NCI-H460 (cell line): ENCODE measurements at regions not wholly inside any gene's neighbourhood (a gene's known extent, or its start where the extent isn't known, plus 50 kb on each side); places are given as distances from the start of the nearest gene placed in this dataset.
A peak's percentile ranks its signal among the peaks of the same experiment; 100 is the strongest.
"Not testable (repeated sequence)": the region's sequence is repeated elsewhere in the genome, so short reads cannot be mapped to it uniquely, and the experiment has no call there.

Source experiments
- DNase-seq: peaks from one replicate; pipeline ENCODE4 v3.0.0-alpha.2; 2016; ENCODE audit warnings: low read depth; ENCODE audit errors: extremely low read depth

DNA sequence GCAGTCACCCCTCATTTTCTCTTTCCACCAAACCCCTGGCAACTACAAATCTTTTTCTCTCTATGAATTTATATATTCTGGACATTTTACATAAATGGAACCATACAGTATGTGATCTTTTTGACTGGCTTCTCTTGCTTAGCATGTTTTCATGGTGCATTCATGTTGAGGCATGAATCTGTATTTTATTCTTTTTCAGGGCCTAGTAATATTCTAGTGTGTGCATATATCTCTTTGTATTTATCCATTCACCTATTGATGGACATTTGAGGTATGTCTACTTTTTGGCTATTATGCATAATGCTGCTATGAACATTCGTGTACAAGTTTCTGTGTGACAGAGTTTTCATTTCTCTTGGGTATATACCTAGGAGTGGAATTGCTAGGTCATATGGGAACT, 78.2 kb downstream of the HACD1 start:
- no peak for DNase-seq

DNA sequence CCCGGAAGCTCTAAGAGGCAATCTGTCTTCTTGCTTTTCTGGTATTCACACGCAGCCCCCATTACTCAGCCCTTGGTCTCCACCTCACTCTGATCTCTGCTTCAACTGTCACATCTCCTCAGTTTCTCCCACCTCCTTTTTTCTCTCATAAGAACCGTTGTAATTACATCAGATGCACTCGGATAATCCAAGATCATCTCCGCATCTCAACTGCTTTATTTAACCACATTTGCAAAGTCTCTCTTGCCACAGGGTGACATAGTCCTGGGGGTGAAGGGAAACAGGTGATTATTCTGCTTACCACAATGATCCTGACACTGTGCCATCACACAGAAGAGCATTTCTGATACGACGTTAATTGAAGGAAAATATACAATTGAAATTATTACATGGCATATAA, 79.9 kb downstream of the HACD1 start:
- no peak for DNase-seq

DNA sequence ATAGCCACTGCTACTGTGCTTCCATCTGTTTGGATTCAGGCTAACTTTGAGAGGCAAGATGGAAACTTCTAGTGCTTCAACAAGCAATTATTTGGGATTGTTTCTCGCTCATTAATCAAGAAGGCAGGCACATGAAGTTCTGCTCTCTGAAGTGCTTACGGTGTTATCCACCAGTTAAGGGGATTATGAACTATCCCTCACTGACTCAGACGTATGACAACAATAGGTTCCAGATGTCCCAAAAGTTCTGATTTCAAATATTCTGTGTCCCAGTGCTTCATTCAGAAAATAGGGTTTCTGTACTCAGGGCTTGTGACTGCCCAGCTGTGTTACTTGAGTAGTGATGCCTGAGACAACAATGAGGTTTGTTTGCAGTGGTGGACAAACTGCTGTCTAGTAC, 81.0 kb downstream of the HACD1 start:
- DNase-seq: no peak

DNA sequence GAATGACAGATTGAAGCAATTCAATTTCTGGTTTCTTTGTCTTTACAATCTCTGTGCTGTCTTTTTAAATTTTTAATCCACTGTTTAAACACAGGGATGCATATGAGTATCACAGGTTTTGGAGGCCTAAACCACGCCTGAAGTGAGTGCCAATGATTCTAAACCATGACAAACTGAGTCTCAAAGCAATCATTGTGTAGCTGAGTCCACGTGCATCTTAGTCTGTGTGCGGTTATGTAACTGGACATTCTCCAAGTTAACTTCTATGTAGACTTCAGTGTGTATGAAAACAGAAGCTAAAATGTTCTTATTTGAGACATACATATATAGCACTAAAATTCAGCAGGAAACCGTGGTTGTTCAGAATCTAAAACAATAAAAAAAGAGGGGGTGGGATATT, 79.3 kb upstream of the ST8SIA6 start:
- DNase-seq: no peak

DNA sequence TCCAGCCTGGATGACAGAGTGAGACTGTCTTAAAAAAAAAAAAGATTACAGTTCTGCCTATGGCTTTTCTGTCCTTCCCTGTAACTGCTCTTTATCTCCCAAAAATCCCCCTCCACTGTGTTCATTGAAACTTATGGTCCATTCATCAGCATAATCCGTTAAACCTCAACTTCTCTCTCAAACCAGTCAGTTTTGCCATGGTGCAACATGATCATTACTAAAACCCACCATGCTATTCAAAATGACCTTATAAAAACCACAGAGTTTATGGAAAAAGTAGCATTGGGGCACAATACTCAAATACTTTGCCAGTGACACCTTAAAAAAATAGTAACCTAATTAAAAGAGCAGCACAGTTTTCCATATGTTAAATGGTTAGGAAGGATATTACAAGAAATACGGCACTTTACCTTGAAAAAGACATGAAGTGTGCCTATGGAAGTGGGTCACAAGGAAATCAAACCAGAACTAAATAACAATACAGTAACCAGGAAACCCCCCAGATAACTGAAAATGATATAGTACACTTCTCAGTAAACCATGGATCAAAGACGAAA, 74.0 kb upstream of the ST8SIA6 start:
- DNase-seq: no peak

DNA sequence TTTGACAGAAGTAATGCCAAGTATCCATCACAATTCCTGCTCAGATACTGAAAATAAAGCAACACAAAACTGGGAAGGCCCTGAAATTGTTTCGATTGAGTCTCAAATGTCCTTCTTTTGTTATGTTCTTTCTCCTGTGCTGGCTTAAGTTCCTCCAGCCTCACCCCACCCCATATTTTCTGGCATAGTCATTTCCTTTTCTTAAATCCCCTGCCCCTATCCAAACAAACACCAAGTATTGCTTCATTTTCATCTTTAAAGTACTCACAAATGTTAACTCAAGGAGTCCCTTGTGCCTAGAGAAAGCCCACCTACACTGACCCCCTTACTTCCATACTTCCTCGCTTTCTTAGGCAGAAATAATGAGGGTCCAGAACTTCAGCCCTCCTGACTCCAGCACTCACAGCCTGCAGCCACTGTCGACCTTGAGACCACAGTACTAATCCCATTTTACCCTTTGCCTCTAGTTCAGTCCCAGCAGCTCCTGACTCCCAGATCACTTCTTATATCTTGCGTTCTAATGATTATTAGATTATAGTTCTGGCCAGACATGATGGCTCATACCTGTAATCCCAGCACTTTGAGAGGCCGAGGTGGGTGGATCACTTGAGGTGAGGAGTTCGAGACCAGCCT, 73.2 kb upstream of the ST8SIA6 start:
- peak; percentile 34 for DNase-seq

DNA sequence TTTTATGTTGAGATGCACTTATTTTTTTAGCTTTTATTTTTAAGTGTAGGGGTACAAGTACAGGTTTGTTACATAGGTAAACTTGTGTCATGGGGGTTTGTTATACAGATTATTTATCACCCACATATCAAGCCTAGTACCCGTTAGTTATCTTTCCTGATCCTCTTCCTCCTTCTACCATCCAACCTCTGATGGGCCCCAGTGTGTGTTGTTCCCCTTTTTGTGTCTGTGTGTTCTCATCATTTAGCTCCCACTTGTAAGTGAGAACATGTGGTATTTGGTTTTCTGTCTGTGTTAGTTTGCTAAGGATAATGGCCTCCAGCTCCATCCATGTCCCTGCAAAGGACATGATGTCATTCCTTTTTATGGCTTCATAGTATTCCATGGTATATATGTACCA, 72.2 kb upstream of the ST8SIA6 start:
- DNase-seq: not testable (repeated sequence)

DNA sequence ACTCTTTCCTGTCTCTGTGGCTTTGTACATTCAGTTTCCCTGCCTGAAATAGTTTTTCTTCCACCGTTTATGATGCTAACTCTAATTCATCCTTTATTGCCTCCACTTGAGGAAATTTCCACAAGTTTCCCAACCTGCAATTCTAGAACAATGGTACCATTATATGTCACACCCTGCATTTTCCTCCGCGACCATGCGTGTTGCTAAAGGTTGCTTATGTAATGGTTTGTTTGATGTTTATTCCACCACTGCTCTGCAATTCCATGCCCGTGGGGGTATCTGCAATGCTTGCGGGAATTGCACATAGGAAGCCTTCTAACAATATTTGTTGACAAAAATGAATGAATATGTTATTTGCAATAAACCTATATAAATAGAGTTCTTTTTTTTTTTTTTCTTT, 69.5 kb upstream of the ST8SIA6 start:
- DNase-seq: no peak

DNA sequence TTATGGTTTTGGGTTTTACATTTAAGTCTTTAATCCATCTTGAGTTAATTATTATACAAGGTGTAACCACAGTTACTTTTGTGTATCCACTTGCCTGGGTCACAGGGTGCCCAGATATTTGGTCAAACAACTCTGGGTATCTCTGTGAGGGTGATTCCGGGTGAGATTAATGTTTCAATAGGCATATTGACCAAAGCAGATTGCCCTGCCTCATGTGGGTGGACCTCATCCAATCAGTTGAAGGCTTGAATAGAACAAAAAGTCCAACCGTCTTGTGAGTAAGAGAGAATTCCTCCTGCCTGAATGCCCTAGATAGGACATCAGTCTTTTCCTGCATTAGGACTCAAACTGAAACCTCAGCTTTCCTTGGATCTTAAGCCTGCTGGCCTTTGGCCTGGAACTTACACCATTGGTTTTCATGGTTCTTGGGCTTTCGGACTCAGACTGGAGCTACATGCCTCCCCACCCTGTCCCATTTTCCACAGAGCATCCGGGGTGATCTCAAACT, 68.9 kb upstream of the ST8SIA6 start:
- DNase-seq: no peak

DNA sequence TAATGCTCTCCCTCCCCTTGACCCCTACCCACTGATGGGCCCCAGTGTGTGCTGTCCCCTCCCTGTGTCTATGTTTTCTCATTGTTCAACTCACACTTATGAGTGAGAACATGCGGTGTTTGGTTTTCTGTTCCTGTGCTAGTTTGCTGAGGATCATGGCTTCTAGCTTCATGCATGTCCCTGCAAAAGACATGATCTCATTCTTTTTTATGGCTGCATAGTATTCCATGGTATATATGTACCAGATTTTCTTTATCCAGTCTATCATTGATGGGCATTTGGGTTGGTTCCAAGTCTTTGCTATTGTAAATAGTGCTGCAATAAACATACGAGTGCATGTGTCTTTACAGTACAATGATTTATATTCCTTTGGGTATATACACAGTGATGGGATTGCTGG, 67.9 kb upstream of the ST8SIA6 start:
- not testable (repeated sequence) for DNase-seq

DNA sequence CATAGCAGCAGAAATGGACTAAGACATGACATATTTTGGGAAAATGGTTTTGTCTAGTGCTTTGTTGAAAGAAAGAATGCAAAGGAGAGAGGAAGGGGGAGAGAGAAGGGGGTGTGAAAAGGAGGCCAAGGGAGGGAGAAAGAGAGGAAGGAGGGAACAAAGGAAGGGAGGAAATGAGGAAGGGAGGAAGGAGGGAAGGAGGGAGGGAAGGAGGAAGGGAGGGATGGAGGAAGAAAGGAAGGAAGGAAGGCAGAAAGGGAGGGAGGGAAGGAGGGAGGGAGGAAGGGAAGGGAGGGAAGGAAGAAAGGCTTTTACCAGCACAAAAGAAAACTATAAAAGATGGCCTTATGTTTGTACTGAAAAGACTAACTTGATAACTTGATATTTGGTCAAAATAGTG, 65.1 kb upstream of the ST8SIA6 start:
- DNase-seq: no peak

DNA sequence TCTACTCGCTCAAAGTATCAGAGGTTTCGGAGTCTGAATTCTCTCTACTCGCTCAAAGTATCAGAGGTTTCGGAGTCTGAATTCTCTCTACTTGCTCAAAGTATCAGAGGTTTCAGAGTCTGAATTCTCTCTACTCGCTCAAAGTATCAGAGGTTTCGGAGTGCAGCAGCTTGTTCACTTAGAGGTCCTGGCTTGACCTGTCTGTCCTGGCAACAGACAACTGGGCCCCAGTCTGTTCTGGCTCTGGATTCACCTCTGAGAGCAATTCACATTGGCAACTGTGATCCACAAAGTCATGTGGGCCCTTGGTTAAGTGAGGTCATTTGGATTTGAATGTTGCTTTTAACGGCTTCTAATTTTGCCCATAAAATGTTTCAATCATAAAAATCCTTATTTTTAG, 63.9 kb upstream of the ST8SIA6 start:
- no peak for DNase-seq

DNA sequence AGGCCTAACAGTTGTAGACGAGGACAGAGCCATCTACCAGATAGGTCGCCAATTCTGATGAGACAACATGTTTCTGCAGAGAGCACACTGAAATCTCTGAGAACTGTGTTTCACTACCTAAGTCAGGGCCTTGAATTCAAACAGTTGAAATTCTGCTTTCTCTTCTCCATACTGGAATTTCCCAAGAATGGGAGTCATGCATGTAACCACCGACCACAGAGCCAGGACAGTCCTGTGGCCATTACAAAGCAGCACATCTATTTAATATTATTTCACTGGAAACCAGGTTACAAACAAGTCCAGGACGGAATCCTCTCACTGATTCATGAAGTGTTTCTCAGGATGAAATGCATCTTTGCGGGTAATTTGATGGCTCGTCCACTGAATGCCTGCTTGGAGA, 62.0 kb upstream of the ST8SIA6 start:
- no peak for DNase-seq

DNA sequence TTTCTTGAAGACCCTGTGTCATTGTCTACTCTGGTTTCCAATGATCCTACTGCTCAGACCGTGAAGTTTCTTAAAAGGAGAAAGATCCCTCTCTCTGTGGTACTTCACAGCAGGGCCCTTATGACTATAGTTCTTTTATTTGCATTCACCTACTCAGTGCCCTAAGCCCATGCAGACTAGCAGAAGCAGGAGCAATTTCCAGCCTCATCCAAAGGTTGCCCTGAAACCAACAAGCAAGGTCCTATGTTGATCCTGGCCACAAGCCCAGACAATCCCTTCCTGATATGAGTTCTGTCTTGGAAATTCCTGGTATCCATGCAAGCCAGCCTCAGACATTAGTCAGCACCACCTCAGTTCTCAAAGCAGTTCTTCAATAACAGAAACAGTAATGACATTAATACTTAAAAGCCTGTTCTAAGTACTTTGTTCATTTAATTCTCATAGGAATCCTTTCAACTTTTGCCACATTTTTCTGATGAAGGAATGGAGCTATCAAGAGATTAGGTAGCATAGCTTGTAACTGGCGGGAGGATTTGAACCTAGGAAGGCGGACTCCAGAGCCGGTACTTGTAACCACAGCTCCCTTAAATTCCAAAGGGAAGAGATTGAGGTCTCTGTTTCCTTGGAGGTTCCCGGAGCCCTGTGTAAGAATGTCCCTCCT, 58.1 kb upstream of the ST8SIA6 start:
- DNase-seq: peak; percentile 79

DNA sequence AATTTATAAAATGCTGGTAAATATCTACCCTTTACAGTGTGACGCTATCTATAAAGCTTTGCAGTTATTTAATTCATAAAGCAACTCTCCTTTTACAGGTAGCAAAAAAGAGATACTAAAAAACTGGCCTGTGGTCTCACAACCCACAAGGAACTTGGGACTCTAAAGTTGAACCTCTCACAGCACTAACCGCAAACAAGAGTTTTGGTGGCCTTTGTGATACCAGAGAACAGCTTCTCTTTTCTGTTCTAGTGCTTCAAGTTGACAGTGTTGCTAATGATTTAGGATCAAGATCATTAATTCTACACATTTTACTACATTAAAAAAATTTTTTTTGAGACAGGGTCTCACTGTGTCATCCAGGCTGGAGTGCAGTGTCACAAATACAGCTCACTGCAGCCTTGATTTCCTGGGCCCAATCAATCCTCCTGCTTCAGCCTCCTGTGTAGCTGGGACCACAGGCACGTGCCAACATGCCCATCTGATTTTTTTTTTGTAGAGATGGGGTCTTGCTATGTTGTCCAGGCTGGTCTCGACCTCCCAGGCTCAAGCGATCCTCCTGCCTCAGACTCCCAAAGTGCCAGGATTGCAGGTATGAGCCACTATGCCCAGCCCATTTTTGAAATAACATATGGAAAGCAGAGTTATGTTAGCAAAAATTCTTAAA, 56.0 kb upstream of the ST8SIA6 start:
- no peak for DNase-seq

DNA sequence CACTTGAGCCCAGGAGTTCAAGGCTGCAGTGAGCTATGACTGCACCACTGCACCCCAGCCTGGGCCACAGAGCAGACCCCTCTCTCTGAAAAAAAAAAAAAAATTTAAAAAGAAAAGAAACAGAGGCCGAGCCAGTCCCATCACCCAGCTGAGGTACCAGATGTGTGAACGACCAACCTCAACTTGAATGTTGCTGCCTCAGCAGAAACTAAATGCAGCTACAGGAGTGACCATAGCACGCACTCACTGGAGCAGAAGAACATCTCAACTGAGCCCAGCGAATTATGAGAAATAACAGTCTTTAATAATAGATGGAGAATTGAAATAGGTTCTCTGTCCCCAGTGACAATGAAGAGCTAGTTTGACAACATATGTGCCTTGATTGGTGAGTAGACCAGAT, 53.1 kb upstream of the ST8SIA6 start:
- no peak for DNase-seq

DNA sequence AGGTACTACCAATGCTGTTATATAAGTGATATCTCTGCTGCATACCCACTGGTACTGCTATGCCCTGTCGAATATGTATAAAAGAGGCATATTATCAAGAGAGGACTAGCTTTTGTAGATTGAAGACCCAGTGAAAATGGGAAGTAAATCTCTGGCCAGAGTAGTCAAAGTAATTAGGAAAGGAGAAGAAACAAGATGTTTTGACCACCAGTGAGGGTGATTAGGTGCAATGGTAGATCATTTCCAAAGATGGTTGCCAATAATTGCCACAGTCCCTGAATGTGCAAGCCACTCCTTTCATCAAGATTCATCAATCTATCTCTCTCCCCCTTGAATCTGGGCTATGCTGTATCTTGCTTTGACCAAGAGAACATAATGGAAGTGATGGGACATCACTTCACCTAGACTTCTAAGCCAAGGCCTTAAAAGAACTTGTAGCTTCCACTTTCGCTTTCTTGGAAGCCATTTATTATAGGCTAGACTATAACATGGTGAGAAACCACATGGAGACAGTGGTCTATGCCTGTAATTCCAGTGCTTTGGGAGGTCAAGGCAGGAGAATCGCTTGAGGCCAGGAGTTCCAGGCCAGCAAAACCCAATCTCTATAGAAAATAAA, 52.6 kb upstream of the ST8SIA6 start:
- no peak for DNase-seq

DNA sequence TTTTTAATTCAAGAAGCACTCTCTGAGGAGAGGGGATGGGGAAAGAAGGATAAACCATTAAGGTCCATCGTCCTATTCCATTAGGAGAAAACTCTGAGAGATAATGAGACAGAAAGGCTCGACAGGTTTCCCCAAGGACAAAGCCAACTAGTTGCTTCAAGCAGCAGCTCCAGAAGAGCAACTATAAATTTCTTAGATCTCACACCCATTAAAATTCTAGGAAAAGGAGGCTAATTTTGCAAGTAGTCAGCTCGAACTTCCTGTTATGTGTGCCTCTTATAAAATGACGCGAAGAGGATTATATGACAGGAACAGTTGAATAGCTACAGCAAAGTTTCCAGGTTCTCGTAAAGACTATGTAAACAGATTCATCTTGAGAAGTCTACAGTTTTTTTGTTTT, 52.0 kb upstream of the ST8SIA6 start:
- DNase-seq: no peak

DNA sequence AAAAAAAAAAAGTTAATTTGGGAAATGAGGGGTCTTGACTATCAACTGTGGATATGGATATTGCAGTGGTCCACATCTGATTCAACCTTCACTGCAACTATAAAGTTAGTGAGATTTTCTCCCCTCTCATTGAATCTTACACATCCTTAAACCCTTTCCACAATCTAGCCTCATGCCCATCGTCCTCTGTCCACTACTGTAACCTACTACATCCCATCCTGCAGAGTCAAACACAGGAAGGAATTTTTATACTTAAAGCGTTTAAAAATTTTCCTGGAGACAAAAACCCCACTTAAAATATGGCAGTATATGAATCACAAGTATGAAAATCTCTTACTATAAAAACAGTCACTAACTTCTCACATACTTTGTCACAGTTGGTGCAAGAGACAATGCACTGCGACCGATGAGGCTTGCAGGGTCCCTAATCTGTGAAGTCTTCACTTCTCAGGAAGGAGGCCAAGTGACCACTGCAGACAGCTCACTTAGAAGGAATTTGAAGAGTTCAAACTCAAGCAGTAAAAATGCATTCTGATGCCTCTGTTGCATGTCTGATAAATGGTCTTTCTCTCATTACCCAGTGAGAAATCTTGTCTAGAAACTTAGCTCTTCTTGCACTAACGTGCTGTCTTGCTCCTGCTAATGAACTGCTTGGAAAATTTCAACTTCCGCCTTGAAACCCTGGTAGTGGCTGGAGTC, 50.3 kb upstream of the ST8SIA6 start:
- DNase-seq: no peak
